GM19468 (cell line): ENCODE measurements at regions not wholly inside any gene's neighbourhood (a gene's known extent, or its start where the extent isn't known, plus 50 kb on each side); places are given as distances from the start of the nearest gene placed in this dataset.

Experiments
- ATAC-seq: cut with Tn5 transposase; IDR thresholded peaks from one replicate; pipeline ENCODE4 v1.9.1; 2021; ENCODE audit warnings: mild to moderate bottlenecking, moderate library complexity, moderate number of reproducible peaks; ENCODE audit not compliant: unreplicated experiment; ENCODE audit errors: extremely low read depth

DNA sequence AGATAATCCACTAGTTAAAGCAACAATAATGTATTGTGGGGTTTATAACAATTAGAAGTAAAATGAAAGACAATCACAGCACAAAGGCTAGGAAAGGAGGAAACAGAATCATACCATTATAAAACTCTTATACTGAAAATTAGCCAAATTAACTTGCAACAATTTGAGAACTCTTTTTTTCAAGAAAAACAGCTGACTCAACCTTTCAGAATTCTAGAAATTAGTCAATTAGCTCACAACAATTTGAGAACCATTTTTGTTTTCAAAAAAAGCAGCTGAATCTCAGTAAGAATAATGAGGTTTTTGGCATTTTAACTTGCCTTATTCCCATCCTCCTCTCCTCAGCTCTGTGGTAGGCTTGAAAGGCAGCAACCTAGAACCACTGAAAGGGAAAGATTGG lies 269.9 kb downstream of the NPR3 start:
- no peak for ATAC-seq

GRCh38 chr5:32984851-32985610 lies 273.9 kb downstream of the NPR3 start:
- no peak for ATAC-seq

GRCh38 chr5:32989815-32990214 lies 278.7 kb downstream of the NPR3 start:
- no peak for ATAC-seq

DNA sequence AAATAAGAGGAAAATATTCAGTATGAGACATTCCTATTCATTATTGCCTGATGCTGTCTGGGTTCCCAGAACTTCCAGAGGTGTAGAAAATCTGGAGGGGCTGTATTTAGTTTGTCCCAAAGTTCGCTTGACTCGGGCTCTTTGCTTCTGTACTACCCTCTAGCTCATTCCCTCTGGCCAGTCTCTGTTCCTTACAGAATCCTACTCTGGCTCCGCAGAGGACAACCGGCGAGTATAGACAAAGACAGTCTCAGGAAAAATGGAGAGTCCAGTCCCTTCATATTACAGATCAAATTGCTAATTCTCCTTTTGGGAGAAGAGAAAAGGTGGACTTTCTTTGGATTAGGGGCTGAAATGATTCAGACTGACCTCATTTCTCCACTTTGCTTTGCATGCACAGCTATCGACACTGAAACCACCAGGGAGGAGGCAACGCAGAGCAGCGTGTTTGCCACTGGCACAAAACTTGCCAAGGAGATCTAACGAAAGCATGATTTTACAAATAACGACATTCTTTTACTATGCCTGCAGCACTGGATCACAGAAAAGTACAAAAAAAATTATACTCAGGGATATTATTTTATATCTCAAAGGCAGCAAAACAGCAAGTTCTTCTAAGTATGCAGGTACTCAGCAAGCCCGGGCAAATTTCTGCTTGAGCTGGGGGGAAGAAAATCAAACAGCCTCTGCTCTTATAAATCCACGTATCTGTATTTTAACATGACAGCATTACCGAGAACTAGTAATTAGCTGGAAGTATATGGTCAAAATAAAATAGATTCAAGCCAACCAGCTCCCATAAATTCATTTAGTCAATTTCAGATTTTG lies 279.7 kb downstream of the NPR3 start:
- no peak for ATAC-seq

DNA sequence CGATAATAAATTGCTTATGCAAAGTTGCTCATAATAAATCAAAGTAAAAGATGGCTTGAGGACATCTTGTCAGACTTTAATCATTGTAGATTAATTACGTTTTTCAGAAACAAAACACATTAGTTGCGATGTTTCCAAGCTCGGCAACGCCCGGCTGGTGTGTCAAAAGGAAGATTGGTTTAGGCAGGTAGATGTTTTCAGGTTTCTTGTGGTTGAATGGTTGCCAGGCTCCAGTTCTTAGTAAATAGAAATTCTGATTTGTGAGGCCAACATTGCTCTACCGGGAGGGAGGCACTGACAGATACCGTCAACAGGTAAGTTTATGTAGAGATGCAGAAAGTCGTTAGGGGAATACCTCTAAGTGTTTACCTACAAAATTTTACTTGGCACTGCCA lies 280.3 kb downstream of the NPR3 start:
- ATAC-seq: no peak

- no peak for ATAC-seq
Measured at GRCh38 chr5:32996336-32996735, 285.2 kb downstream of the NPR3 start.

- no peak for ATAC-seq
Measured at GRCh38 chr5:33008751-33009418, 297.8 kb downstream of the NPR3 start.

DNA sequence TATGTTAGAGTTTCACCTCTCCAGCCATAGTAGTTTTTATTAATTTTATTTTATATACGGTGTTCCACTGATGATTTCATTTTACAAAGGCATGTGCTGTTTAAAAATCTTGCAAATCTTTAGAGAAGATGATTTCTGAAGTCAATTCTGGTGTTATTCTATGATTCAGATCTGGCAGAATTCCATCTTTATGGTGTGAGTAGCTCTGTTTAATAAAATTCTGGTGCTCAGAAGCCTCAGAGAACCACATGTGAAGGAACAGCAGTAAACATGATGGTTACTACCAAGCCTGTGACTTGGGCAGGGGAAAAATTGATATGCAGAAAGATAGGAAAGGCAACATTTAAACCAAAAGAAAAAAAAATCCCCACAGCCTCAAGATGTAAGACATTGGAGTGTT lies 299.7 kb downstream of the NPR3 start:
- no peak for ATAC-seq

DNA sequence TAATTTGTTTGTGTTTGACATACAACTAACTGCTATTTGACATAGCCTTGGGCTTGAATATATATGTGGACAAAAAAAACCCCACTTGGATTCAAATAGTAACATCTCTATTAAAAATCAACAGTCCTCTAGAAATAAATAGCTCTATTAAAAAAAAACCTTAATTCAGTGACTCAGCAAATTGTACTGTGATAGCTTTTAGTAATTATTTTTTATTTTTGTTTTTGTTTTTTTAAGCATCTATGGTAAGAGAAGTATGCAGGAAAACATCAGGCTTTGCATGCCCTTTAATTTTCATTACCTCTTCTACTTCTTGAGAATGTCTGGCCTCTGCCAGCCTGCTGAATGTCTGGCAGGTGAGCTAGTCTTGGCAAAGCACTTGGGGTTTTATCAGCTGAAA lies 300.7 kb downstream of the NPR3 start:
- ATAC-seq: no peak

GRCh38 chr5:33023649-33024048 lies 312.5 kb downstream of the NPR3 start:
- ATAC-seq: no peak

- no peak for ATAC-seq
Measured at GRCh38 chr5:33032271-33033070, 321.4 kb downstream of the NPR3 start.

DNA sequence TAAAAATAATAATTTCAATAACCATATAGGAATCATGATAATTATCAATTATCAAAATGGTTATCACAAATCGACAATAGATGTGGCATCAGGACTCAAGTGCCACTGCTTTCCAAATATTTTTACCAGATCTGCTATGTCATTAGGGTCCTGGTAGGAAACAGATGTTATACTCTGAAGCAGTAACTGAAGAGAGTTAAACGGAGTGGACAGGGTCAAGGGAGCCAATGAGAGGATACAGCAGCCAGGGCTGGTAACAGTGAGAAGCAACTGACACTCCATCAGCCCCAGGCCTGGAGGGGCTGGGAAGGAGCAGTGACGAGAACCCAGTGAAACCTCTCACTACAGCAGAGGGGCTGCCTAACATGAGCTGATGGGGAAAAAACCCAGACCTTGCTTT lies 322.4 kb downstream of the NPR3 start:
- no peak for ATAC-seq

GRCh38 chr5:33034777-33035176 lies 323.7 kb downstream of the NPR3 start:
- ATAC-seq: no peak

GRCh38 chr5:33035851-33036527 lies 324.9 kb downstream of the NPR3 start:
- no peak for ATAC-seq

DNA sequence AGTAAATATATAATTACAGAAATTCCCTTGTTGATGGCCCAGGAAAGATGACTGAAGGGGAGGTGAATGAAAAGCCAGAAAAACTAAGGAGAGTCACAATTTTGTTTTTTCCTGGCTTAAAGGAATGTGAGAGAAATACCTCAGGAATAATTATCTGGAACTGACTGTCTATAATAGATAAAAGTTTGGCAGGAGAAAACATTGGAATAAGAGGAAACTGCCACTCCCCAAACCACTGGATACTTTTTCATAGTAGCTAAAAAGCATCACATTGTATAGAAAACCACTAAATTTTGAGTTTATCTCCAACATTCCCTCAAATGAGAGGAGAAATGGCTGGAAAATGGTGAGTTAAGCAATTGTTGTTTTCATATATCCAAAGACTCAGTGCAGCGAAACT lies 326.0 kb downstream of the NPR3 start:
- ATAC-seq: no peak

GRCh38 chr5:33041586-33041985 lies 330.5 kb downstream of the NPR3 start:
- no peak for ATAC-seq

- ATAC-seq: no peak
Measured at GRCh38 chr5:33043343-33043997, 332.3 kb downstream of the NPR3 start.

DNA sequence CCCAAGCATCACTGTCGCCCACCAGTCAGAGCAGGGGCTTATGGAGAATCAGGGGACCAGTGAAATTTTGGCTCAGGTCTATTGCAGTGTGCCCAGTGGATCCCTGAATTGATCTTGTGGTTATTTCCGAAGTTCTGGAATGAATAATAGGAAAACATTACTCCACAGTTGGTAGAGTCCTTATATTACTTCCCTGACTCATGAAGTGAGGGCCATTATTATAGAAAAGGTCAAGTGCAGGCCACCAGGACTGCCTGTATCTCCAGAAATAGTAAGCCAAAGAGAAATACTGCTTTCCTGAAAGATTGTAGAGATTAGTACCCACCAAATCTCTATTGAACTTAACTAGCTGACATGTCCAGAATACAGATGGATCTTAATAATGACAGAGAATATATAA lies 335.0 kb downstream of the NPR3 start:
- ATAC-seq: no peak

GRCh38 chr5:33048315-33048714 lies 337.2 kb downstream of the NPR3 start:
- ATAC-seq: no peak
